ENCODE measurements at regions not wholly inside any gene's neighbourhood (a gene's known extent, or its start where the extent isn't known, plus 50 kb on each side); places are given as distances from the start of the nearest gene placed in this dataset.

GRCh38 chr2:144925886-144926285 lies 406.0 kb upstream of the ZEB2 start:
- TF ChIP-seq, protein P1, sequence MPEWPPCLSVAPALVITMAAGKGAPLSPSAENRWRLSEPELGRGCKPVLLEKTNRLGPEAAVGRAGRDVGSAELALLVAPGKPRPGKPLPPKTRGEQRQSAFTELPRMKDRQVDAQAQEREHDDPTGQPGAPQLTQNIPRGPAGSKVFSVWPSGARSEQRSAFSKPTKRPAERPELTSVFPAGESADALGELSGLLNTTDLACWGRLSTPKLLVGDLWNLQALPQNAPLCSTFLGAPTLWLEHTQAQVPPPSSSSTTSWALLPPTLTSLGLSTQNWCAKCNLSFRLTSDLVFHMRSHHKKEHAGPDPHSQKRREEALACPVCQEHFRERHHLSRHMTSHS (tag by site-specific recombination; IDR thresholded peaks at IDR 0.05): no peak
- TF ChIP-seq, protein P2, sequence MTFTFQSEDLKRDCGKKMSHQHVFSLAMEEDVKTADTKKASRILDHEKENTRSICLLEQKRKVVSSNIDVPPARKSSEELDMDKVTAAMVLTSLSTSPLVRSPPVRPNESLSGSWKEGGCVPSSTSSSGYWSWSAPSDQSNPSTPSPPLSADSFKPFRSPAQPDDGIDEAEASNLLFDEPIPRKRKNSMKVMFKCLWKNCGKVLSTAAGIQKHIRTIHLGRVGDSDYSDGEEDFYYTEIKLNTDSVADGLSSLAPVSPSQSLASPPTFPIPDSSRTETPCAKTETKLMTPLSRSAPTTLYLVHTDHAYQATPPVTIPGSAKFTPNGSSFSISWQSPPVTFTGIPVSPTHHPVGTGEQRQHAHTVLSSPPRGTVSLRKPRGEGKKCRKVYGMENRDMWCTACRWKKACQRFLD (tag by site-specific recombination; IDR thresholded peaks at IDR 0.05): no peak
- no peak for TF ChIP-seq BCL11B (tag by site-specific recombination; IDR thresholded peaks at IDR 0.05; ENCODE audit: low read depth)
- no peak for TF ChIP-seq GLI4 (tag by site-specific recombination; IDR thresholded peaks at IDR 0.05)
- TF ChIP-seq GLIS2 (tag by site-specific recombination; IDR thresholded peaks at IDR 0.05): no peak
- no peak for TF ChIP-seq ZNF701 (tag by site-specific recombination; IDR thresholded peaks at IDR 0.05)
- no peak for TF ChIP-seq ZNF449 (tag by site-specific recombination; IDR thresholded peaks at IDR 0.05)
- TF ChIP-seq ZNF600 (tag by site-specific recombination; IDR thresholded peaks at IDR 0.05): no peak
- TF ChIP-seq ZNF510 (tag by site-specific recombination; IDR thresholded peaks at IDR 0.05; ENCODE audit: insufficient replicate concordance): no peak
- TF ChIP-seq ZNF2 (tag by site-specific recombination; IDR thresholded peaks at IDR 0.05): no peak
- TF ChIP-seq TSHZ1 (tag by site-specific recombination; IDR thresholded peaks at IDR 0.05; ENCODE audit: borderline replicate concordance): no peak
- H3K27ac ChIP-seq (ENCODE audit: extremely low read depth, low read depth, low read length): no peak overlapping the region
- H3K36me3 ChIP-seq (ENCODE audit: control insufficient read depth in 2 of 2, insufficient read depth in 1 of 2, low read length in 2 of 2): no peaks in the 10 kb centered on the region
- H3K4me1 ChIP-seq (ENCODE audit: control insufficient read depth, insufficient read depth, low read length): no peaks in the 10 kb centered on the region
- H3K4me3 ChIP-seq (ENCODE audit: low read depth, low read length): no peak overlapping the region
- no peaks in the 10 kb centered on the region for H3K9me3 ChIP-seq (ENCODE audit: control insufficient read depth, insufficient read depth, low read depth, low read length)
- ChIA-PET POLR2A (no interaction called here), CTCF (no interaction called here)

- Histone ChIP-seq H3K9me3 (ENCODE audit: control insufficient read depth, insufficient read depth, low read depth, low read length) (no peaks in the 10 kb centered on the region), H3K36me3 (ENCODE audit: control insufficient read depth in 2 of 2, insufficient read depth in 1 of 2, low read length in 2 of 2) (no peaks in the 10 kb centered on the region), H3K27ac (ENCODE audit: extremely low read depth, low read depth, low read length) (no peak overlapping the region), H3K4me1 (ENCODE audit: control insufficient read depth, insufficient read depth, low read length) (no peaks in the 10 kb centered on the region), H3K4me3 (ENCODE audit: low read depth, low read length) (no peak overlapping the region)
- ChIA-PET POLR2A (no interaction called here), CTCF (no interaction called here)
- TF ChIP-seq PRDM6 (tag by site-specific recombination; IDR thresholded peaks at IDR 0.05) (0 out of 2 replicates have a peak, but pooled peaks have one; percentile 15), ZNF768 (tag by site-specific recombination; IDR thresholded peaks at IDR 0.05) (no peak), CTCF (tag by site-specific recombination; IDR thresholded peaks at IDR 0.05) (no peak), MZF1 (tag by site-specific recombination; IDR thresholded peaks at IDR 0.05; ENCODE audit: borderline replicate concordance) (peak; percentile 45; the same call in 1 of the 2 replicates), FEZF1 (tag by site-specific recombination; IDR thresholded peaks at IDR 0.05) (peak; percentile 31; the same call in 1 of the 2 replicates), TRIM28 (IDR thresholded peaks at IDR 0.05; ENCODE audit: borderline replicate concordance, low read length) (0 out of 2 replicates have a peak, but pooled peaks have one; percentile 57)
Observed at GRCh38 chr2:144924827-144925226, 404.9 kb upstream of the ZEB2 start.

All from HEK293 (cell line).